ENCODE measurements at regions not wholly inside any gene's neighbourhood (a gene's known extent, or its start where the extent isn't known, plus 50 kb on each side); places are given as distances from the start of the nearest gene placed in this dataset.

DNA sequence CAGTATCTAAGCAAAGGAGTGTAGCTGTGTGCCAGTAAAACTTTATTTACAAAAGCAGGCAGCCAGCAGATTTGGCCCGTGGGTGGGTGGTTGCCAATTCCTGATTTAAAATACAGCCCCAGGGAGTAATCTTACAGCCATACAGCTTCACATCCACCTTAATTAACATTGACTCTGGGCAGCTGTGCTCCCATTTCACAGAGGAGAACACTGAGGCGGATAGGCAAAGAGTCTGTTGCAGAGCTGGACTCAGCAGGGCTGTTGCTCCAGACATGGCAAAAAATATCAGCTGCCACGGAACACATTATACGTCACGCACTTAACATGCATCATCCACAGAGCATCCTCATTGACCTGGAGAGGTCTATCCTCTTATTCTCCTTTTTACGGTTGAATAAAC lies 289.9 kb downstream of the DHX35 start:
- no peak for ATAC-seq
- TF ChIP-seq, protein P1, sequence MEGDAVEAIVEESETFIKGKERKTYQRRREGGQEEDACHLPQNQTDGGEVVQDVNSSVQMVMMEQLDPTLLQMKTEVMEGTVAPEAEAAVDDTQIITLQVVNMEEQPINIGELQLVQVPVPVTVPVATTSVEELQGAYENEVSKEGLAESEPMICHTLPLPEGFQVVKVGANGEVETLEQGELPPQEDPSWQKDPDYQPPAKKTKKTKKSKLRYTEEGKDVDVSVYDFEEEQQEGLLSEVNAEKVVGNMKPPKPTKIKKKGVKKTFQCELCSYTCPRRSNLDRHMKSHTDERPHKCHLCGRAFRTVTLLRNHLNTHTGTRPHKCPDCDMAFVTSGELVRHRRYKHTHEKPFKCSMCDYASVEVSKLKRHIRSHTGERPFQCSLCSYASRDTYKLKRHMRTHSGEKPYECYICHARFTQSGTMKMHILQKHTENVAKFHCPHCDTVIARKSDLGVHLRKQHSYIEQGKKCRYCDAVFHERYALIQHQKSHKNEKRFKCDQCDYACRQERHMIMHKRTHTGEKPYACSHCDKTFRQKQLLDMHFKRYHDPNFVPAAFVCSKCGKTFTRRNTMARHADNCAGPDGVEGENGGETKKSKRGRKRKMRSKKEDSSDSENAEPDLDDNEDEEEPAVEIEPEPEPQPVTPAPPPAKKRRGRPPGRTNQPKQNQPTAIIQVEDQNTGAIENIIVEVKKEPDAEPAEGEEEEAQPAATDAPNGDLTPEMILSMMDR (IDR thresholded peaks at IDR 0.05), result no peak
- Histone ChIP-seq H3K36me3 (ENCODE audit: low read depth) (no peaks in the 10 kb centered on the region), H3K9me3 (no peaks in the 10 kb centered on the region), H3K4me3 (no peak overlapping the region), H3K4me1 (ENCODE audit: low read depth) (no peaks in the 10 kb centered on the region)
- intact Hi-C loops (cut with DNase I, micrococcal nuclease), result no loop called here
- no peak for DNase-seq

GRCh38 chr20:39249798-39250197 lies 287.7 kb downstream of the DHX35 start:
- no peak for DNase-seq
- Histone ChIP-seq H3K4me3 (no peak overlapping the region), H3K9me3 (no peaks in the 10 kb centered on the region), H3K4me1 (ENCODE audit: low read depth) (no peaks in the 10 kb centered on the region), H3K36me3 (ENCODE audit: low read depth) (no peaks in the 10 kb centered on the region)
- intact Hi-C loops (cut with DNase I, micrococcal nuclease), result no loop called here
- TF ChIP-seq, protein P1 (IDR thresholded peaks at IDR 0.05), result no peak
- ATAC-seq, result no peak

- TF ChIP-seq, protein P1 (IDR thresholded peaks at IDR 0.05), result no peak
- Histone ChIP-seq H3K4me1 (ENCODE audit: low read depth) (no peaks in the 10 kb centered on the region), H3K36me3 (ENCODE audit: low read depth) (no peaks in the 10 kb centered on the region), H3K9me3 (no peaks in the 10 kb centered on the region), H3K4me3 (no peak overlapping the region)
- ATAC-seq (no peak), DNase-seq (no peak)
- intact Hi-C loops (cut with DNase I, micrococcal nuclease), result no loop called here
These were observed 286.8 kb downstream of the DHX35 start for GRCh38 chr20:39248862-39249485.

GRCh38 chr20:39248171-39248861 lies 286.2 kb downstream of the DHX35 start:
- intact Hi-C loops (cut with DNase I, micrococcal nuclease), result no loop called here
- Histone ChIP-seq H3K9me3 (no peaks in the 10 kb centered on the region), H3K4me1 (ENCODE audit: low read depth) (no peaks in the 10 kb centered on the region), H3K4me3 (no peak overlapping the region), H3K36me3 (ENCODE audit: low read depth) (no peaks in the 10 kb centered on the region)
- DNase-seq (no peak), ATAC-seq (no peak)
- TF ChIP-seq, protein P1 (IDR thresholded peaks at IDR 0.05), result no peak

- no peaks in the 10 kb centered on the region for H3K4me1 ChIP-seq (ENCODE audit: low read depth)
- ATAC-seq (no peak), DNase-seq (no peak)
- no peaks in the 10 kb centered on the region for H3K36me3 ChIP-seq (ENCODE audit: low read depth)
- no peak overlapping the region for H3K4me3 ChIP-seq
- peaks cover 5% of the 10 kb centered on the region for H3K9me3 ChIP-seq
- TF ChIP-seq, protein P1 (IDR thresholded peaks at IDR 0.05), result no peak
- intact Hi-C loops (cut with DNase I, micrococcal nuclease), result no loop called here
These were observed 284.3 kb downstream of the DHX35 start for GRCh38 chr20:39246436-39246835.
